ENCODE measurements at regions not wholly inside any gene's neighbourhood (a gene's known extent, or its start where the extent isn't known, plus 50 kb on each side); places are given as distances from the start of the nearest gene placed in this dataset.

- no peak for TF ChIP-seq FOXM1 (IDR thresholded peaks at IDR 0.05; ENCODE audit: borderline replicate concordance)
- no peak for TF ChIP-seq HDGF (IDR thresholded peaks at IDR 0.05; ENCODE audit: borderline replicate concordance)
- no peak for TF ChIP-seq BHLHE40 (IDR thresholded peaks at IDR 0.05; ENCODE audit: borderline replicate concordance)
- no peak for TF ChIP-seq ARNT (IDR thresholded peaks at IDR 0.05)
- TF ChIP-seq SP1 (IDR thresholded peaks at IDR 0.05) = no peak
- TF ChIP-seq TARDBP (IDR thresholded peaks at IDR 0.05) = no peak
- no peak for TF ChIP-seq ELF4 (IDR thresholded peaks at IDR 0.05)
- TF ChIP-seq PKNOX1 (IDR thresholded peaks at IDR 0.05) = no peak
Measured at GRCh38 chr4:122276359-122276758, 102.5 kb upstream of the ADAD1 start.
